ENCODE measurements at regions not wholly inside any gene's neighbourhood (a gene's known extent, or its start where the extent isn't known, plus 50 kb on each side); places are given as distances from the start of the nearest gene placed in this dataset.
"Not testable (repeated sequence)": the region's sequence is repeated elsewhere in the genome, so short reads cannot be mapped to it uniquely, and the experiment has no call there.

DNA sequence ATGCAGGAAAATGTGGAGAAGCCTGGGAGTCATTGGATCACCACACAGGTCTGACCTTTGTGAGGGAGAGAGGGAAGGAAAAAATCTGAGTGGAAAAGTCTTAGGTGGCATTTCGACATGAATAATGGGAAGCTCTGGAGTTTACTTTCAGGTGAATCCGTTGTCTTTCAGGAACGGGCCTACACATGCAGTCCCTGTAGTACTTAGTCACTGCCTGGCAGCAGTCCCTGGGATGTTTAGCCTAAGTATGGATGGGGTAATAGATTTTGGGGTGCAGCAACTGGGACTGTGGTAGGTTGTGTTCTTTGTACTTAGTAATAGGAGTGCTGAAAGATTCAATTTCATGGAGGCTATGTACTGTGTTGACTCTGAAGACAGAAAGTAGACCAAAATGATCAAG is 227.5 kb upstream of the EPHA3 start:
- Histone ChIP-seq H3K36me3 (replicated peaks in 1 of 2; ENCODE audit: control insufficient read depth in 1 of 2, insufficient read depth in 2 of 2, low read length in 1 of 2) (no peaks in the 10 kb centered on the region), H3K4me3 (ENCODE audit: low read depth in 2 of 2, low read length in 1 of 2) (no peak overlapping the region), H3K9me2 (no peaks in the 10 kb centered on the region), H4K20me1 (ENCODE audit: insufficient read depth) (no peaks in the 10 kb centered on the region), H3K27ac (ENCODE audit: low read depth in 2 of 2, low read length in 1 of 2) (no peak overlapping the region), H3K9ac (no peak overlapping the region), H3K27me3 (ENCODE audit: insufficient read depth) (no peaks in the 10 kb centered on the region), H3K79me2 (ENCODE audit: insufficient read depth) (no peaks in the 10 kb centered on the region), H3K4me1 (ENCODE audit: control insufficient read depth in 1 of 2, insufficient read depth in 2 of 2, low read depth in 1 of 2, low read length in 1 of 2) (no peaks in the 10 kb centered on the region), H3K4me2 (no peak overlapping the region), H3F3A (replicated peaks; ENCODE audit: insufficient read depth) (no peaks in the 10 kb centered on the region), H2AFZ (ENCODE audit: low read depth) (no peak overlapping the region), H3K9me3 (no peaks in the 10 kb centered on the region)
- TF ChIP-seq MEF2A (IDR thresholded peaks at IDR 0.05; ENCODE audit: borderline replicate concordance, low read depth): no peak
- no peak for TF ChIP-seq RAD21 (IDR thresholded peaks at IDR 0.05; ENCODE audit: low read length)
- WGBS (ENCODE audit: low lambda C conversion rate): 0% methylated on average over 3 of the region's 3 CpGs
- CTCF ChIA-PET: no interaction called here
- DNase-seq: no peak
- POLR2A ChIA-PET: no interaction called here

DNA sequence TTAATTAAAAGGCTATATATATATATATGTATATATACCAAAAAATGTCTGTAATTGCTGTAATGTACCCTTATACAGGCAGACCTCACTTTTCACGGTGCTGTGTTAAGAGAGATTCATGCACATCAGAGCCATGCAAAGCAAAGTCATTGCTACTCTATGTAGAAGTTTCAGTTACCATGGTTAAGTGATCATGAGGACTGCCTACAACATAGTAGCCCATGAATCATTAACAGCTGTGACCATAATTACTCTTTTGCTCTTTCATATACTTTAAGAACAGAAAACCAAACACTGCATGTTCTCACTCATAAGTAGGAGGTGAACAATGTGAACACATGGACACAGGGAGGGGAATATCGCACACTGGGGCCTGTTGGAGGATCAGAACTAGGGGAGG is 225.3 kb upstream of the EPHA3 start:
- Histone ChIP-seq H3K9me3 (no peaks in the 10 kb centered on the region), H3K9ac (no peak overlapping the region), H3F3A (replicated peaks; ENCODE audit: insufficient read depth) (no peaks in the 10 kb centered on the region), H3K9me2 (no peaks in the 10 kb centered on the region), H3K4me2 (no peak overlapping the region), H3K79me2 (ENCODE audit: insufficient read depth) (no peaks in the 10 kb centered on the region), H3K27me3 (ENCODE audit: insufficient read depth) (no peaks in the 10 kb centered on the region), H2AFZ (ENCODE audit: low read depth) (no peak overlapping the region), H4K20me1 (ENCODE audit: insufficient read depth) (no peaks in the 10 kb centered on the region), H3K4me3 (ENCODE audit: low read depth in 2 of 2, low read length in 1 of 2) (no peak overlapping the region), H3K4me1 (ENCODE audit: control insufficient read depth in 1 of 2, insufficient read depth in 2 of 2, low read depth in 1 of 2, low read length in 1 of 2) (no peaks in the 10 kb centered on the region), H3K36me3 (replicated peaks in 1 of 2; ENCODE audit: control insufficient read depth in 1 of 2, insufficient read depth in 2 of 2, low read length in 1 of 2) (no peaks in the 10 kb centered on the region), H3K27ac (ENCODE audit: low read depth in 2 of 2, low read length in 1 of 2) (no peak overlapping the region)
- CTCF ChIA-PET: no interaction called here
- WGBS (ENCODE audit: low lambda C conversion rate): 2% methylated on average over 2 of the region's 2 CpGs
- POLR2A ChIA-PET: no interaction called here
- DNase-seq: no peak
- TF ChIP-seq, protein P1, sequence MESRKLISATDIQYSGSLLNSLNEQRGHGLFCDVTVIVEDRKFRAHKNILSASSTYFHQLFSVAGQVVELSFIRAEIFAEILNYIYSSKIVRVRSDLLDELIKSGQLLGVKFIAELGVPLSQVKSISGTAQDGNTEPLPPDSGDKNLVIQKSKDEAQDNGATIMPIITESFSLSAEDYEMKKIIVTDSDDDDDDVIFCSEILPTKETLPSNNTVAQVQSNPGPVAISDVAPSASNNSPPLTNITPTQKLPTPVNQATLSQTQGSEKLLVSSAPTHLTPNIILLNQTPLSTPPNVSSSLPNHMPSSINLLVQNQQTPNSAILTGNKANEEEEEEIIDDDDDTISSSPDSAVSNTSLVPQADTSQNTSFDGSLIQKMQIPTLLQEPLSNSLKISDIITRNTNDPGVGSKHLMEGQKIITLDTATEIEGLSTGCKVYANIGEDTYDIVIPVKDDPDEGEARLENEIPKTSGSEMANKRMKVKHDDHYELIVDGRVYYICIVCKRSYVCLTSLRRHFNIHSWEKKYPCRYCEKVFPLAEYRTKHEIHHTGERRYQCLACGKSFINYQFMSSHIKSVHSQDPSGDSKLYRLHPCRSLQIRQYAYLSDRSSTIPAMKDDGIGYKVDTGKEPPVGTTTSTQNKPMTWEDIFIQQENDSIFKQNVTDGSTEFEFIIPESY (IDR thresholded peaks at IDR 0.05; ENCODE audit: borderline replicate concordance, low read depth): no peak
- TF ChIP-seq ELF1 (IDR thresholded peaks at IDR 0.05) (no peak), MXI1 (IDR thresholded peaks at IDR 0.05; ENCODE audit: low read depth, low read length) (no peak)

DNA sequence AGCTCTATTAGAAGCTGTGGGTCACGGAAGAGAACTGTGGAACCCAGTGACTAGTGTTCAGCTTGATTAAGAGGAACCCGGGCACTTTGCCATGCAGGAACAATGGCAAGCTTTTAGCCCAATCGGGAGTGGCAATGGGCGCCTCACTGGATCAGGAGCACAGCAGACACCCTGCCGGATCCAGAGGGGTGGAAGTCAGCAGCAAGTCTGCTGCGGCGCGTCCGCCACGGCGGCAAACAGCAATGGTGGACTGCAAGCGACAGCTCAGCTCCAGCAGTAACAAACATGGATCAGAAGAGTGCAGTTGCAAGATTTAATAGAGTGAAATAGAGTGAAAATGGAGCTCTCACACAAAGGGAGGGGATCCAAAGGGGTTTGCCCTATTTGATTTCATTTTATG is 220.8 kb upstream of the EPHA3 start:
- H3K27ac ChIP-seq (ENCODE audit: low read depth in 2 of 2, low read length in 1 of 2); H3K4me1 ChIP-seq (ENCODE audit: control insufficient read depth in 1 of 2, insufficient read depth in 2 of 2, low read depth in 1 of 2, low read length in 1 of 2); H3K9me3 ChIP-seq; H3F3A ChIP-seq (replicated peaks; ENCODE audit: insufficient read depth); H3K9ac ChIP-seq; POLR2A ChIA-PET; H3K4me3 ChIP-seq (ENCODE audit: low read depth in 2 of 2, low read length in 1 of 2); DNase-seq; H3K36me3 ChIP-seq (replicated peaks in 1 of 2; ENCODE audit: control insufficient read depth in 1 of 2, insufficient read depth in 2 of 2, low read length in 1 of 2); H3K9me2 ChIP-seq; H3K79me2 ChIP-seq (ENCODE audit: insufficient read depth); H3K27me3 ChIP-seq (ENCODE audit: insufficient read depth); H4K20me1 ChIP-seq (ENCODE audit: insufficient read depth); H2AFZ ChIP-seq (ENCODE audit: low read depth); H3K4me2 ChIP-seq: not testable (repeated sequence)
- 10% methylated on average over 11 of the region's 12 CpGs for WGBS (ENCODE audit: low lambda C conversion rate)
- CTCF ChIA-PET: interaction anchor here (0.8 kb wide), 1 partner anchor 12 kb away, joined by 3 read pairs; no protein-coding TSS in a partner anchor

DNA sequence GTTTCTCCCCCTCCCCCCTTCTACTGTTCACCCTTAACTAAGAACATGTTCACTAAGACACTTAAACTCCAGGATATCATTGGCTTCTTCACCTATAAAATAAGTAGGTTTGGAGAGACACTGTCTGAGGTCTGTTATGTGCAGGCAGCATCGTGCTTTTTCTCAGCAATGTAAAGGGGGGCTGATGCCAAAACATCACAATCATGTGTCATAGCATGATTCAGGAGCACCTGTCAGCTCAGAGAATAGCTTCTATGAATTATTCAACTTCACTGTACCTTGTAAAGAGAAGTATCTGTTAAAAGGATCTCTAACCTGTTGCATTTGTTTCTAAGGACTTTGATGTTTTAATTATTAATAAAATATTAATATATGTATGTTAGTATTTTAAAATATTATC is 211.4 kb upstream of the EPHA3 start:
- H3K27me3 ChIP-seq (ENCODE audit: insufficient read depth): peaks cover 4% of the 10 kb centered on the region; the same call in 1 of the 2 replicates
- H3K79me2 ChIP-seq (ENCODE audit: insufficient read depth): no peaks in the 10 kb centered on the region
- no peak overlapping the region for H3K9ac ChIP-seq
- ChIA-PET POLR2A (no interaction called here), CTCF (no interaction called here)
- no peak for TF ChIP-seq RXRA (IDR thresholded peaks at IDR 0.05; ENCODE audit: borderline replicate concordance, low read depth)
- TF ChIP-seq NRF1 (IDR thresholded peaks at IDR 0.05; ENCODE audit: low read depth, low read length): no peak
- no peak for TF ChIP-seq TAF1 (IDR thresholded peaks at IDR 0.05; ENCODE audit: borderline replicate concordance, low read depth, low read length)
- no peak for TF ChIP-seq RCOR1 (IDR thresholded peaks at IDR 0.05; ENCODE audit: low read length)
- TF ChIP-seq FOXJ3 (CRISPR knock-in tag; IDR thresholded peaks at IDR 0.05): no peak
- no peak for TF ChIP-seq RAD21 (IDR thresholded peaks at IDR 0.05; ENCODE audit: low read length)
- TF ChIP-seq, protein P2, sequence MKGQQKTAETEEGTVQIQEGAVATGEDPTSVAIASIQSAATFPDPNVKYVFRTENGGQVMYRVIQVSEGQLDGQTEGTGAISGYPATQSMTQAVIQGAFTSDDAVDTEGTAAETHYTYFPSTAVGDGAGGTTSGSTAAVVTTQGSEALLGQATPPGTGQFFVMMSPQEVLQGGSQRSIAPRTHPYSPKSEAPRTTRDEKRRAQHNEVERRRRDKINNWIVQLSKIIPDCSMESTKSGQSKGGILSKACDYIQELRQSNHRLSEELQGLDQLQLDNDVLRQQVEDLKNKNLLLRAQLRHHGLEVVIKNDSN (IDR thresholded peaks at IDR 0.05; ENCODE audit: borderline replicate concordance, low read depth): no peak
- H3K4me2 ChIP-seq: no peak overlapping the region
- H4K20me1 ChIP-seq (ENCODE audit: insufficient read depth): no peaks in the 10 kb centered on the region
- no peaks in the 10 kb centered on the region for H3K4me1 ChIP-seq (ENCODE audit: control insufficient read depth in 1 of 2, insufficient read depth in 2 of 2, low read depth in 1 of 2, low read length in 1 of 2)
- 8% methylated on average over 1 of the region's 1 CpG for WGBS (ENCODE audit: low lambda C conversion rate)
- no peak overlapping the region for H2AFZ ChIP-seq (ENCODE audit: low read depth)
- H3F3A ChIP-seq (replicated peaks; ENCODE audit: insufficient read depth): no peaks in the 10 kb centered on the region
- no peaks in the 10 kb centered on the region for H3K36me3 ChIP-seq (replicated peaks in 1 of 2; ENCODE audit: control insufficient read depth in 1 of 2, insufficient read depth in 2 of 2, low read length in 1 of 2)
- no peak overlapping the region for H3K27ac ChIP-seq (ENCODE audit: low read depth in 2 of 2, low read length in 1 of 2)
- H3K4me3 ChIP-seq (ENCODE audit: low read depth in 2 of 2, low read length in 1 of 2): no peak overlapping the region
- no peaks in the 10 kb centered on the region for H3K9me2 ChIP-seq
- DNase-seq: no peak
- no peaks in the 10 kb centered on the region for H3K9me3 ChIP-seq
